Lower lobe of right lung (tissue), 2 donors: ENCODE measurements at regions not wholly inside any gene's neighbourhood (a gene's known extent, or its start where the extent isn't known, plus 50 kb on each side); places are given as distances from the start of the nearest gene placed in this dataset.

Source experiments
- ATAC-seq, 2 donors: fragments of 200-7000 bp; cut with Tn5 transposase; one replicate each; pipeline ENCODE4 v1.9.1; 2020 to 2022; ENCODE audit warnings: mild to moderate bottlenecking in 2 of 2, moderate library complexity in 2 of 2
- DNase-seq: peaks from one replicate; pipeline ENCODE4 v3.0.0-alpha.2; 2020
- H3K27ac ChIP-seq: fragments of 200-600 bp; one replicate; pipeline ENCODE4 v1.8.0; 2022
- H3K27me3 ChIP-seq: fragments of 200-600 bp; one replicate; pipeline ENCODE4 v1.8.0; 2022; ENCODE audit warnings: low read depth
- H3K36me3 ChIP-seq: fragments of 200-600 bp; one replicate; pipeline ENCODE4 v1.8.0; 2022; ENCODE audit warnings: mild to moderate bottlenecking
- H3K4me1 ChIP-seq: fragments of 200-600 bp; one replicate; pipeline ENCODE4 v1.8.0; 2022
- H3K4me3 ChIP-seq: fragments of 200-600 bp; one replicate; pipeline ENCODE4 v1.8.0; 2022; ENCODE audit warnings: mild to moderate bottlenecking
- H3K9me3 ChIP-seq: fragments of 200-600 bp; one replicate; pipeline ENCODE4 v1.8.0; 2022
- intact Hi-C: fragments of 100-400 bp; cut with DNase I; formaldehyde crosslinking; loops from one replicate; pipeline ENCODE4 v1.11.0; 2022
- TF ChIP-seq, protein P1 (sequence below): fragments of 200-600 bp; IDR thresholded peaks from one replicate; pipeline ENCODE4 v1.8.0; 2022; ENCODE audit warnings: antibody characterized with exemption, mild to moderate bottlenecking
- donor health status: DM: no; HTN: yes; CAD: no; lungs with severe emphysema.

DNA sequence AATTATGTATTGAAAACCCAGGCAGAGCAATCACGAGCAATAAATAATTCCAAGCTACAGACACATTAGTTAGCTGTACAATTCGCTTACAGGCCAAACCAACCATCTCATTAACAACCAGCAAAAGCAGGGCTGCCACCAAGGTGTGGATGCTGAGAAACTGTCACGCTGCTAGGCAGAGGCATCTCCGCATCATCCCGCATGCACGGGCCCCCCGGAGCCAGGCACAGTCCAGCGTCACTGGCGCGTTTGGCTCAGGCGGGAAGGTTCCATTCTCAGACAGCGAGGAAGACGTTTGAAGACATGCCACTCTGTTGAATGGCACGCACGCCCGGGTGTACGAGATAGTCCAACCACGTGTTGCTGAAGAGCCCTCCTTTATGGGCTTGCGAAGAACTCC is 184.0 kb downstream of the OLFM1 start:
- Histone ChIP-seq H3K27me3 (peaks cover 21% of the 10 kb centered on the region), H3K27ac (no peak overlapping the region), H3K4me3 (no peak overlapping the region), H3K36me3 (no peaks in the 10 kb centered on the region), H3K9me3 (no peaks in the 10 kb centered on the region), H3K4me1 (no peaks in the 10 kb centered on the region)
- TF ChIP-seq, protein P1, sequence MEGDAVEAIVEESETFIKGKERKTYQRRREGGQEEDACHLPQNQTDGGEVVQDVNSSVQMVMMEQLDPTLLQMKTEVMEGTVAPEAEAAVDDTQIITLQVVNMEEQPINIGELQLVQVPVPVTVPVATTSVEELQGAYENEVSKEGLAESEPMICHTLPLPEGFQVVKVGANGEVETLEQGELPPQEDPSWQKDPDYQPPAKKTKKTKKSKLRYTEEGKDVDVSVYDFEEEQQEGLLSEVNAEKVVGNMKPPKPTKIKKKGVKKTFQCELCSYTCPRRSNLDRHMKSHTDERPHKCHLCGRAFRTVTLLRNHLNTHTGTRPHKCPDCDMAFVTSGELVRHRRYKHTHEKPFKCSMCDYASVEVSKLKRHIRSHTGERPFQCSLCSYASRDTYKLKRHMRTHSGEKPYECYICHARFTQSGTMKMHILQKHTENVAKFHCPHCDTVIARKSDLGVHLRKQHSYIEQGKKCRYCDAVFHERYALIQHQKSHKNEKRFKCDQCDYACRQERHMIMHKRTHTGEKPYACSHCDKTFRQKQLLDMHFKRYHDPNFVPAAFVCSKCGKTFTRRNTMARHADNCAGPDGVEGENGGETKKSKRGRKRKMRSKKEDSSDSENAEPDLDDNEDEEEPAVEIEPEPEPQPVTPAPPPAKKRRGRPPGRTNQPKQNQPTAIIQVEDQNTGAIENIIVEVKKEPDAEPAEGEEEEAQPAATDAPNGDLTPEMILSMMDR = no peak
- intact Hi-C loops = no loop called here
- DNase-seq (no peak), ATAC-seq (no peak)

DNA sequence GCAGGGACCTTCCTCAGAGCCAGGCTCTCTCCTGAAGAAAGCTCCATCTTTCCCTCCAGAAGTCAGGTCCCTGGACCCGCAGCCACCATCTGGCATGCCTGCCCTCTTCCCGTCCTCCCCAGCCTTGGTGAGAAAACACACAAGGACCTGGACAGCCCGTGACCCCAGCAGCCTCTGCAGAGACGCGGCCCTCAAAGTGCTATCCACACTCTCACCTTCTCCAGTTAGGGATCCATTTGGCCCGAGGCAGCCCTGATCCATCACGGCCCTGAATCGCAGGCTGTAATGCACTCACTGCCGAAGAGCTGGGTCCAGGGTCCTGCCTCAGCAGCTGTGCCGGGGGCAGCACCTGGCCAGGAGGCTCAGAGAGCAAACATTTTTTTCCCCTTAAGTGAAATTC is 185.1 kb downstream of the OLFM1 start:
- H3K4me1 ChIP-seq = no peaks in the 10 kb centered on the region
- no peak overlapping the region for H3K4me3 ChIP-seq
- DNase-seq (no peak), ATAC-seq (no peak)
- peaks cover 21% of the 10 kb centered on the region for H3K27me3 ChIP-seq
- intact Hi-C loops = no loop called here
- TF ChIP-seq, protein P1 = no peak
- no peaks in the 10 kb centered on the region for H3K36me3 ChIP-seq
- H3K9me3 ChIP-seq = no peaks in the 10 kb centered on the region
- H3K27ac ChIP-seq = no peak overlapping the region

DNA sequence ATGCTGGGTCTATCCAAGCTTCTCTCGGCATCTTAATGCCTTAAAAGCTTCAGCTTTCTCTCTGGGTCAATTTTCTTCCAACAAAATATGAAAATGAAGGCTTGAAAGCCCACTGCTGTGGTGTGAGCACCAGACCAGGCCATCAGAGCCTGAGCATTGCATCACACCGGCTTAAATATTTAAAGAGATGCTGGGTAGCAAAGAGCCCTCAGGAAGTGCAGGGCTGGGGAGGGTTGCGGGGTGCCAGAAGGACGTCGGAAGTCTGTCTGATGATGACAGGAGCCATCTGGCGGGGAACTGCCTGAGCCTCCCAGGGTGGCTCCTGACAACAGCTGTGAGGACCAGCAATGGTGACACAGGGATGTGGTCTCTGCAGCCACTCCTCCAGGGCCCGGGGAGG is 185.5 kb downstream of the OLFM1 start:
- intact Hi-C loops = no loop called here
- ATAC-seq = peak in 1 of 2 donors; percentile 7
- H3K9me3 ChIP-seq = no peaks in the 10 kb centered on the region
- H3K36me3 ChIP-seq = no peaks in the 10 kb centered on the region
- H3K4me1 ChIP-seq = no peaks in the 10 kb centered on the region
- TF ChIP-seq, protein P1 = no peak
- no peak for DNase-seq
- no peak overlapping the region for H3K4me3 ChIP-seq
- no peak overlapping the region for H3K27ac ChIP-seq
- H3K27me3 ChIP-seq = peaks cover 22% of the 10 kb centered on the region

DNA sequence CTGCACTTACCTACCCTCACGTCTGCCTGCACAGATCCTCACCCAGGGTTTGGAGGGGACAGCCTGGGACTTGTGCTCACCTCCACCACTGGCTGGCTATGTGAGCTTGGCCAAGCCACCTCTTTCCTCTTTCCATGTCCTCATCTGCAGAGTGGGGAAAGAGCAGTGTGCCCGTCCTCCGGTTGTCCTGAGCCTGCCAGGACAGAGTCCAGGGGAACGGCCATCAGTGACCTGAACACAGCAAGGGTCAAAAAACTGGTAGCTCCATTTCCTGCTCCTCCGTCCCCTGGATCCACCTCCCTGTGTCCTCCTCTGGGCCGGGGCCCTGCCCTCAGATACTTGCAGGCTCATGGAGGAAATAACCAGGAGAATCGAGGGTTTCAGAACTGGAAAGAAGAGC is 187.7 kb downstream of the OLFM1 start:
- Histone ChIP-seq H3K27ac (no peak overlapping the region), H3K9me3 (no peaks in the 10 kb centered on the region), H3K27me3 (peaks cover 15% of the 10 kb centered on the region), H3K4me3 (no peak overlapping the region), H3K4me1 (no peaks in the 10 kb centered on the region), H3K36me3 (no peaks in the 10 kb centered on the region)
- TF ChIP-seq, protein P1 = no peak
- intact Hi-C loops = no loop called here
- no peak for ATAC-seq
- no peak for DNase-seq

DNA sequence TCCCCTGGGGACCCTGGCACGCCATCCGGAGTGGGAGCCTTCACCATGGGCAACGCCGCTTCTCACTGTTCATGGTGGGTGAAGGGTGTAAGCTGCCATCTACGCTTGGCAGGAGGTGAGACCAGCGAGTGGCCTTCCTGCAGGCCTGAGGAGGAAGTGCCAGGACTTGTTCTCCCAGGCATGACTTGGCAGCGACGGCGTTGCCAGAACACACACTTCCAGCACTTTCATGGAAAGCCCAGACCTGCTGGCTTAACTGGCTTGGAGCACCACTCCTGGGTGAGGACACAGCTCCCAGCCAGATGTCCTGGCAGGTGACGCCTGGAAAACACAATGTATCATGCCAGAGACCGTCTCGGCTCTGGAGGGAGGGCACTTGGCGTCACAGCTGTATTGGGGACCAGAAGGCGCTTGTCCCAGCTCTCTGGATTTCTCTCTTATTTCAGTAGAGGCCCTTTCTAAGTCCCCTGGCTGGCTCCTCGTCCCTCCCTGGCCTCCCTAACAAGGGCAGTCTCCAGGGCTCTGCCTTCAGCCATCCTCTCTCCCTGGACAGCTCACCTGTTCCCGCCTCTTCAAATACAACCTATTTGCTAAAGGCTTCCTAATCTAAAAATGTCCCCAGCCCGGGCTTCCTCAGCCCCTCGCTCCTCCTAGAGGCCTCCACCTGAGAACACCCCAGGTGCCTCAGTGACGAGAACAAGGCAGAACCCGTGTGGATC is 188.3 kb downstream of the OLFM1 start:
- no peak overlapping the region for H3K27ac ChIP-seq
- DNase-seq = peak; percentile 68
- H3K4me1 ChIP-seq = no peaks in the 10 kb centered on the region
- H3K36me3 ChIP-seq = no peaks in the 10 kb centered on the region
- H3K27me3 ChIP-seq = peaks cover 15% of the 10 kb centered on the region
- no peak overlapping the region for H3K4me3 ChIP-seq
- intact Hi-C loops = no loop called here
- peak; percentile 58 to 62 for ATAC-seq
- TF ChIP-seq, protein P1 = no peak
- H3K9me3 ChIP-seq = no peaks in the 10 kb centered on the region
